NCI-H2107 treated with DMSO at 0.1 percent for 48 hours (cell line): ENCODE measurements at regions not wholly inside any gene's neighbourhood (a gene's known extent, or its start where the extent isn't known, plus 50 kb on each side); places are given as distances from the start of the nearest gene placed in this dataset.

Source experiments
- DNase-seq: peaks from one replicate; lab custom pipeline; 2025; ENCODE audit not compliant: unreplicated experiment; lab: John Stamatoyannopoulos, UW

- DNase-seq = no peak
Observed at GRCh38 chr10:121292321-121292720, 305.9 kb downstream of the FGFR2 start.

GRCh38 chr10:121293110-121293509, 305.1 kb downstream of the FGFR2 start:
- DNase-seq = no peak

GRCh38 chr10:121294630-121295029, 303.6 kb downstream of the FGFR2 start:
- DNase-seq = no peak

- DNase-seq = no peak
Observed at GRCh38 chr10:121296378-121296777, 301.9 kb downstream of the FGFR2 start.

GRCh38 chr10:121296881-121297585, 301.2 kb downstream of the FGFR2 start:
- no peak for DNase-seq

- no peak for DNase-seq
Observed at GRCh38 chr10:121300723-121301122, 297.5 kb downstream of the FGFR2 start.

GRCh38 chr10:121302541-121303180, 295.6 kb downstream of the FGFR2 start:
- no peak for DNase-seq

GRCh38 chr10:121303287-121303890, 294.9 kb downstream of the FGFR2 start:
- no peak for DNase-seq

- DNase-seq = no peak
Observed at GRCh38 chr10:121305066-121305465, 293.2 kb downstream of the FGFR2 start.

GRCh38 chr10:121306159-121306673, 292.0 kb downstream of the FGFR2 start:
- DNase-seq = no peak

- DNase-seq = no peak
Observed at GRCh38 chr10:121307411-121307980, 290.7 kb downstream of the FGFR2 start.

GRCh38 chr10:121308020-121308419, 290.2 kb downstream of the FGFR2 start:
- no peak for DNase-seq

- no peak for DNase-seq
Observed at GRCh38 chr10:121309164-121309563, 289.1 kb downstream of the FGFR2 start.

GRCh38 chr10:121310151-121310711, 288.0 kb downstream of the FGFR2 start:
- no peak for DNase-seq

- no peak for DNase-seq
Observed at GRCh38 chr10:121311812-121312443, 286.3 kb downstream of the FGFR2 start.

- no peak for DNase-seq
Observed at GRCh38 chr10:121312587-121312986, 285.7 kb downstream of the FGFR2 start.

- DNase-seq = no peak
Observed at GRCh38 chr10:121313119-121313875, 284.9 kb downstream of the FGFR2 start.

GRCh38 chr10:121316432-121316831, 281.8 kb downstream of the FGFR2 start:
- DNase-seq = no peak

- DNase-seq = no peak
Observed at GRCh38 chr10:121317374-121317773, 280.9 kb downstream of the FGFR2 start.

- no peak for DNase-seq
Observed at GRCh38 chr10:121322046-121322445, 276.2 kb downstream of the FGFR2 start.
